ENCODE measurements at regions not wholly inside any gene's neighbourhood (a gene's known extent, or its start where the extent isn't known, plus 50 kb on each side); places are given as distances from the start of the nearest gene placed in this dataset.

GRCh38 chrX:150239946-150240642 is 123.0 kb upstream of the MAMLD1 start:
- no peaks in the 10 kb centered on the region for H3K27me3 ChIP-seq (ENCODE audit: control insufficient read depth, insufficient read depth, low read length)
- TF ChIP-seq CTCF (IDR thresholded peaks at IDR 0.05; ENCODE audit: insufficient read depth, low read length, severe bottlenecking): no peak
- DNase-seq (ENCODE audit: low read depth): no peak
- no peak overlapping the region for H3K4me3 ChIP-seq (ENCODE audit: low read depth, low read length)
- no peak for FAIRE-seq
- H3K36me3 ChIP-seq (ENCODE audit: control insufficient read depth, insufficient read depth, low read length): no peaks in the 10 kb centered on the region

- TF ChIP-seq CTCF (IDR thresholded peaks at IDR 0.05; ENCODE audit: insufficient read depth, low read length, severe bottlenecking): no peak
- no peak overlapping the region for H3K4me3 ChIP-seq (ENCODE audit: low read depth, low read length)
- peak; percentile 55 for FAIRE-seq
- no peaks in the 10 kb centered on the region for H3K36me3 ChIP-seq (ENCODE audit: control insufficient read depth, insufficient read depth, low read length)
- no peaks in the 10 kb centered on the region for H3K27me3 ChIP-seq (ENCODE audit: control insufficient read depth, insufficient read depth, low read length)
- DNase-seq (ENCODE audit: low read depth): no peak
Observed at GRCh38 chrX:150240643-150240970, 122.5 kb upstream of the MAMLD1 start.

- Histone ChIP-seq H3K4me3 (ENCODE audit: low read depth, low read length) (no peak overlapping the region), H3K36me3 (ENCODE audit: control insufficient read depth, insufficient read depth, low read length) (no peaks in the 10 kb centered on the region), H3K27me3 (ENCODE audit: control insufficient read depth, insufficient read depth, low read length) (no peaks in the 10 kb centered on the region)
- no peak for FAIRE-seq
- no peak for TF ChIP-seq CTCF (IDR thresholded peaks at IDR 0.05; ENCODE audit: insufficient read depth, low read length, severe bottlenecking)
- no peak for DNase-seq (ENCODE audit: low read depth)
Observed at GRCh38 chrX:150253959-150254620, 109.0 kb upstream of the MAMLD1 start.

GRCh38 chrX:150254909-150255308 is 108.2 kb upstream of the MAMLD1 start:
- no peak overlapping the region for H3K4me3 ChIP-seq (ENCODE audit: low read depth, low read length)
- no peaks in the 10 kb centered on the region for H3K27me3 ChIP-seq (ENCODE audit: control insufficient read depth, insufficient read depth, low read length)
- no peak for TF ChIP-seq CTCF (IDR thresholded peaks at IDR 0.05; ENCODE audit: insufficient read depth, low read length, severe bottlenecking)
- H3K36me3 ChIP-seq (ENCODE audit: control insufficient read depth, insufficient read depth, low read length): no peaks in the 10 kb centered on the region
- DNase-seq (ENCODE audit: low read depth) (no peak), FAIRE-seq (no peak)

GRCh38 chrX:150255441-150256296 is 107.4 kb upstream of the MAMLD1 start:
- H3K27me3 ChIP-seq (ENCODE audit: control insufficient read depth, insufficient read depth, low read length): no peaks in the 10 kb centered on the region
- DNase-seq (ENCODE audit: low read depth): no peak
- H3K36me3 ChIP-seq (ENCODE audit: control insufficient read depth, insufficient read depth, low read length): no peaks in the 10 kb centered on the region
- no peak overlapping the region for H3K4me3 ChIP-seq (ENCODE audit: low read depth, low read length)
- no peak for TF ChIP-seq CTCF (IDR thresholded peaks at IDR 0.05; ENCODE audit: insufficient read depth, low read length, severe bottlenecking)
- FAIRE-seq: peak; percentile 93

All from bronchial epithelial cell (primary cell).